SK-N-SH (cell line): ENCODE measurements at regions not wholly inside any gene's neighbourhood (a gene's known extent, or its start where the extent isn't known, plus 50 kb on each side); places are given as distances from the start of the nearest gene placed in this dataset.

Experiments used
- CTCF ChIA-PET: fragments of 300-600, 350-600 bp; formaldehyde crosslinking; extraction: SDS; loops from one replicate; lab custom pipeline; 2021; lab: Yijun Ruan, JAX
- POLR2A ChIA-PET: fragments of 350-600 bp; sonication (Branson Sonifier 250); formaldehyde crosslinking; extraction: SDS; loops from one replicate; lab custom pipeline; 2020; ENCODE audit warnings: antibody characterized with exemption, inconsistent platforms; lab: Yijun Ruan, JAX
- DNase-seq: peaks from one replicate; pipeline ENCODE4 v3.0.0; 2012
- H2AFZ ChIP-seq: fragments of 200-600 bp; sonication (generic); 2 replicates; pipeline ENCODE4 v1.8.1; 2016; ENCODE audit warnings: antibody characterized with exemption, mild to moderate bottlenecking, low read depth
- H3F3A ChIP-seq: fragments of 200-600 bp; sonication (generic); replicated peaks from 2 replicates; pipeline ENCODE3; 2016; ENCODE audit warnings: antibody characterized with exemption, mild to moderate bottlenecking; ENCODE audit not compliant: insufficient read depth
- H3K27ac ChIP-seq, 2 experiments: fragments of 200-500 bp in 1 of 2; fragments of 200-600 bp in 1 of 2; sonication (Bioruptor generic) in 1 of 2; sonication (generic), shearing (Covaris generic) in 1 of 2; 2 replicates each; pipeline versions ENCODE4 v1.5.1 to v1.6.1; 2014 to 2016; ENCODE audit warnings: low read depth in 2 of 2, inconsistent platforms in 1 of 2, low read length in 1 of 2, mild to moderate bottlenecking in 1 of 2, mixed read lengths in 1 of 2
- H3K27me3 ChIP-seq: fragments of 200-600 bp; sonication (generic), shearing (Covaris generic); 2 replicates; pipeline ENCODE4 v1.6.1; 2016; ENCODE audit warnings: mixed run types; ENCODE audit not compliant: insufficient read depth
- H3K36me3 ChIP-seq, 2 experiments: fragments of 200-500 bp in 1 of 2; fragments of 200-600 bp in 1 of 2; sonication (Bioruptor generic) in 1 of 2; sonication (generic) in 1 of 2; replicated peaks in 1 of 2; 2 replicates each; pipeline versions ENCODE3 to v1.5.1; 2014 to 2016; ENCODE audit warnings: low read length in 1 of 2, mild to moderate bottlenecking in 1 of 2; ENCODE audit not compliant: insufficient read depth in 2 of 2, control insufficient read depth in 1 of 2
- H3K4me1 ChIP-seq, 2 experiments: fragments of 200-500 bp in 1 of 2; fragments of 200-600 bp in 1 of 2; sonication (Bioruptor generic) in 1 of 2; sonication (generic), shearing (Covaris generic) in 1 of 2; 2 replicates each; pipeline versions ENCODE4 v1.5.1 to v1.6.1; 2014 to 2016; ENCODE audit warnings: low read depth in 1 of 2, low read length in 1 of 2, mixed run types in 1 of 2; ENCODE audit not compliant: insufficient read depth in 2 of 2, control insufficient read depth in 1 of 2
- H3K4me2 ChIP-seq: fragments of 200-600 bp; sonication (generic), shearing (Covaris generic); 2 replicates; pipeline ENCODE4 v1.6.1; 2017; ENCODE audit warnings: mixed run types
- H3K4me3 ChIP-seq, 2 experiments: fragments of 200-500 bp in 1 of 2; fragments of 200-600 bp in 1 of 2; sonication (Bioruptor generic) in 1 of 2; sonication (generic), shearing (Covaris generic) in 1 of 2; 2 replicates each; pipeline versions ENCODE4 v1.5.1 to v1.8.1; 2014 to 2016; ENCODE audit warnings: low read depth in 2 of 2, inconsistent platforms in 1 of 2, low read length in 1 of 2, mild to moderate bottlenecking in 1 of 2, mixed read lengths in 1 of 2, moderate library complexity in 1 of 2
- H3K79me2 ChIP-seq: fragments of 200-600 bp; sonication (generic); 2 replicates; pipeline ENCODE4 v1.8.1; 2017; ENCODE audit warnings: mild to moderate bottlenecking; ENCODE audit not compliant: insufficient read depth
- H3K9ac ChIP-seq: fragments of 200-600 bp; sonication (generic); 2 replicates; pipeline ENCODE4 v1.6.1; 2017; ENCODE audit warnings: mixed run types
- H3K9me2 ChIP-seq: fragments of 200-600 bp; sonication (generic); 2 replicates; pipeline ENCODE4 v1.6.1; 2017; ENCODE audit warnings: mixed run types
- H3K9me3 ChIP-seq: fragments of 200-600 bp; sonication (generic); 2 replicates; pipeline ENCODE4 v1.6.1; 2017; ENCODE audit warnings: mixed run types, mild to moderate bottlenecking, moderate library complexity
- H4K20me1 ChIP-seq: fragments of 200-600 bp; sonication (generic); 2 replicates; pipeline ENCODE4 v1.6.1; 2017; ENCODE audit warnings: mild to moderate bottlenecking, mixed run types; ENCODE audit not compliant: insufficient read depth
- FOXM1 ChIP-seq: IDR thresholded peaks from 2 replicates; pipeline ENCODE4 v1.4.0; 2012; ENCODE audit warnings: low read depth, mild to moderate bottlenecking
- JUND ChIP-seq: IDR thresholded peaks from 2 replicates; pipeline ENCODE4 v1.4.0; 2012
- MXI1 ChIP-seq: IDR thresholded peaks from 2 replicates; pipeline ENCODE4 v1.6.1; 2012; ENCODE audit warnings: mild to moderate bottlenecking, low read depth, low read length, improper control_type of control experiment
- POLR2AphosphoS5 ChIP-seq: IDR thresholded peaks from 2 replicates; pipeline ENCODE4 v1.6.1; 2012; ENCODE audit warnings: low read depth, low read length
- RCOR1 ChIP-seq: fragments of 150-350 bp; IDR thresholded peaks from 2 replicates; pipeline ENCODE4 v1.6.1; 2017; ENCODE audit warnings: antibody characterized with exemption, low read length
- REST ChIP-seq: IDR thresholded peaks from 2 replicates; pipeline ENCODE4 v1.6.1; 2012; ENCODE audit warnings: mild to moderate bottlenecking, low read depth, low read length, moderate library complexity
- RXRA ChIP-seq: IDR thresholded peaks from 2 replicates; pipeline ENCODE4 v1.4.0; 2012; ENCODE audit warnings: low read depth, mild to moderate bottlenecking, borderline replicate concordance
- TAF1 ChIP-seq: IDR thresholded peaks from 2 replicates; pipeline ENCODE4 v1.6.1; 2012; ENCODE audit warnings: low read depth, mild to moderate bottlenecking, low read length, moderate library complexity, borderline replicate concordance
- TEAD4 ChIP-seq: IDR thresholded peaks from 2 replicates; pipeline ENCODE4 v1.4.0; 2012; ENCODE audit warnings: mild to moderate bottlenecking, borderline replicate concordance; ENCODE audit not compliant: insufficient read depth
- YY1 ChIP-seq: IDR thresholded peaks from 2 replicates; pipeline ENCODE4 v1.4.0; 2012; ENCODE audit warnings: low read depth, mild to moderate bottlenecking
- TF ChIP-seq, protein P1 (sequence below): fragments of 150-350 bp; IDR thresholded peaks from 2 replicates; pipeline ENCODE4 v1.6.1; 2016; ENCODE audit warnings: mild to moderate bottlenecking, low read depth, low read length
- TF ChIP-seq, protein P2 (sequence below): IDR thresholded peaks from 2 replicates; pipeline ENCODE4 v1.4.0; 2012; ENCODE audit warnings: low read depth
- TF ChIP-seq, protein P3 (sequence below): fragments of 150-350 bp; IDR thresholded peaks from 2 replicates; pipeline ENCODE4 v1.6.1; 2017; ENCODE audit warnings: antibody characterized with exemption, low read length, low read depth, borderline replicate concordance

- no peak for TF ChIP-seq REST
Measured at GRCh38 chr11:81829976-81830375, 903.7 kb downstream of the FAM181B start (continued).

DNA sequence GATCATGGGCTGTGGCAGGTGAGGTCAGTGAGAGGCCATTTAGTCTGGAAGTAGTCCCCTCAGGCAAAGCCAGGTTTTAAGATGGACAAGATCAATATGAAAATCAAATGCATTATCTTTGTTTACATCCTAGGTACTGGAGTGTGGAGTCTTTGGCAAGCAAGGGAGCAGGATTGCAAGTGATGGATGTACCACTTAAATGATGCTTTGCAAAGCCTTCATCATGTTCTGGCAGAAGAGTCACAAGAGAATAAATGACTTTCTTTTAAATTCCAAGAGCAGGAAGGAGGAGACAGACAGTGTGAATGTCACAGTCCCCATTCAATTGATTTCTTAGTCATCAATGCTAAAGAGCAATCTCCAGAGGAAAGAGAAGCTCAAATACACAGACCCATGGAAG is 908.3 kb downstream of the FAM181B start:
- Histone ChIP-seq H3K4me2 (no peak overlapping the region), H3K27me3 (no peaks in the 10 kb centered on the region), H3K9me2 (no peaks in the 10 kb centered on the region), H3K9me3 (no peaks in the 10 kb centered on the region), H4K20me1 (no peaks in the 10 kb centered on the region), H2AFZ (no peak overlapping the region), H3F3A (peaks cover 3% of the 10 kb centered on the region), H3K27ac (no peak overlapping the region), H3K36me3 (no peaks in the 10 kb centered on the region), H3K9ac (no peak overlapping the region), H3K4me1 (no peaks in the 10 kb centered on the region), H3K79me2 (no peaks in the 10 kb centered on the region), H3K4me3 (no peak overlapping the region)
- ChIA-PET POLR2A (no interaction called here), CTCF (no interaction called here)
- DNase-seq = no peak
- TF ChIP-seq MXI1 (no peak), POLR2AphosphoS5 (no peak), JUND (no peak), RXRA (no peak), YY1 (no peak), RCOR1 (no peak), TAF1 (no peak), FOXM1 (no peak), TEAD4 (no peak), REST (no peak)
- TF ChIP-seq, protein P1, sequence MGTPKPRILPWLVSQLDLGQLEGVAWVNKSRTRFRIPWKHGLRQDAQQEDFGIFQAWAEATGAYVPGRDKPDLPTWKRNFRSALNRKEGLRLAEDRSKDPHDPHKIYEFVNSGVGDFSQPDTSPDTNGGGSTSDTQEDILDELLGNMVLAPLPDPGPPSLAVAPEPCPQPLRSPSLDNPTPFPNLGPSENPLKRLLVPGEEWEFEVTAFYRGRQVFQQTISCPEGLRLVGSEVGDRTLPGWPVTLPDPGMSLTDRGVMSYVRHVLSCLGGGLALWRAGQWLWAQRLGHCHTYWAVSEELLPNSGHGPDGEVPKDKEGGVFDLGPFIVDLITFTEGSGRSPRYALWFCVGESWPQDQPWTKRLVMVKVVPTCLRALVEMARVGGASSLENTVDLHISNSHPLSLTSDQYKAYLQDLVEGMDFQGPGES = no peak
- TF ChIP-seq, protein P2, sequence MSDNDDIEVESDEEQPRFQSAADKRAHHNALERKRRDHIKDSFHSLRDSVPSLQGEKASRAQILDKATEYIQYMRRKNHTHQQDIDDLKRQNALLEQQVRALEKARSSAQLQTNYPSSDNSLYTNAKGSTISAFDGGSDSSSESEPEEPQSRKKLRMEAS = no peak
- TF ChIP-seq, protein P3, sequence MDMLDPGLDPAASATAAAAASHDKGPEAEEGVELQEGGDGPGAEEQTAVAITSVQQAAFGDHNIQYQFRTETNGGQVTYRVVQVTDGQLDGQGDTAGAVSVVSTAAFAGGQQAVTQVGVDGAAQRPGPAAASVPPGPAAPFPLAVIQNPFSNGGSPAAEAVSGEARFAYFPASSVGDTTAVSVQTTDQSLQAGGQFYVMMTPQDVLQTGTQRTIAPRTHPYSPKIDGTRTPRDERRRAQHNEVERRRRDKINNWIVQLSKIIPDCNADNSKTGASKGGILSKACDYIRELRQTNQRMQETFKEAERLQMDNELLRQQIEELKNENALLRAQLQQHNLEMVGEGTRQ = no peak
